ENCODE measurements at regions not wholly inside any gene's neighbourhood (a gene's known extent, or its start where the extent isn't known, plus 50 kb on each side); places are given as distances from the start of the nearest gene placed in this dataset.

DNA sequence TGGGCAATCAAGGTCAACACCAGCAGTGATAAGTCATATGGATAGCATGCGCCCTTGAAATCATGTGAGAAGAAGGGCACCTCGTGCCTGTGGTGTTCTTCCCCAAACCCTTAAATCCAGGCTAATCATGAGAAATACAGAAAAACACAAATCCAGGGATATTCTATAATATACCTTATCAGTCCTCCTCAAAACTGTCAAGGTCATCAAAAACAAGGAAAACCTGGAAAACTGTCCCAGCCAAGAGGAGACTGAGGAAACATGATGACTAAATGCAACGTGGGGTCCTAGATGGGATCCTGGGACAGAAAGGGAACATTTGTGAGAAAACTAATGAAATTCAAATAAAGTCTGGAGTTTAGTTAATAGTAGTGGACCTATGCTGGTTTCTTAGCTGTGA lies 201.8 kb upstream of the FAM9B start:
- Histone ChIP-seq H3K4me3 (no peak overlapping the region), H3K27me3 (no peaks in the 10 kb centered on the region), H3K9me3 (no peaks in the 10 kb centered on the region), H3K4me1 (no peaks in the 10 kb centered on the region), H3K27ac (no peak overlapping the region), H3K36me3 (no peaks in the 10 kb centered on the region)
- TF ChIP-seq POLR2A (IDR thresholded peaks at IDR 0.05): no peak
- TF ChIP-seq, protein P1, sequence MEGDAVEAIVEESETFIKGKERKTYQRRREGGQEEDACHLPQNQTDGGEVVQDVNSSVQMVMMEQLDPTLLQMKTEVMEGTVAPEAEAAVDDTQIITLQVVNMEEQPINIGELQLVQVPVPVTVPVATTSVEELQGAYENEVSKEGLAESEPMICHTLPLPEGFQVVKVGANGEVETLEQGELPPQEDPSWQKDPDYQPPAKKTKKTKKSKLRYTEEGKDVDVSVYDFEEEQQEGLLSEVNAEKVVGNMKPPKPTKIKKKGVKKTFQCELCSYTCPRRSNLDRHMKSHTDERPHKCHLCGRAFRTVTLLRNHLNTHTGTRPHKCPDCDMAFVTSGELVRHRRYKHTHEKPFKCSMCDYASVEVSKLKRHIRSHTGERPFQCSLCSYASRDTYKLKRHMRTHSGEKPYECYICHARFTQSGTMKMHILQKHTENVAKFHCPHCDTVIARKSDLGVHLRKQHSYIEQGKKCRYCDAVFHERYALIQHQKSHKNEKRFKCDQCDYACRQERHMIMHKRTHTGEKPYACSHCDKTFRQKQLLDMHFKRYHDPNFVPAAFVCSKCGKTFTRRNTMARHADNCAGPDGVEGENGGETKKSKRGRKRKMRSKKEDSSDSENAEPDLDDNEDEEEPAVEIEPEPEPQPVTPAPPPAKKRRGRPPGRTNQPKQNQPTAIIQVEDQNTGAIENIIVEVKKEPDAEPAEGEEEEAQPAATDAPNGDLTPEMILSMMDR (IDR thresholded peaks at IDR 0.05): no peak
- DNase-seq: no peak

DNA sequence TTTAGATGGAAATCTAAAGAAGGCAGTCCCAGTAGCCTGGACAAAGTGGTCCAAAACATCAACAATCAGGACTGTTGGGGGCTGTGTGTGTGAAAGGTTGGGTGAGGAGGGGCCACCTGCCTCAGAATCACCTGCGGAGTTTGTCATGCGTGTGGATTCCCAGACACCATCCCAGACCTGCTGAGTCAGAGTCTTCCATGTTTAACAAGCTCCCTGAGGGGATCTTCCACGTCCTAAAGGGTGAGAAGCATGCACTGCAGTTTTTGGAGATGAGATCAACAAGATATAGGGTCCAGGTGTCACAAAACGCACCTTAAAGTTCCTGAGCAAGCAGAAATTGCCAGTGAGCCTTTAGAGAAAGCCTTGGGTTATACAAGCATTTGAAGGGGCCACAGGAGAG lies 207.0 kb upstream of the FAM9B start:
- H3K27ac ChIP-seq: no peak overlapping the region
- no peaks in the 10 kb centered on the region for H3K9me3 ChIP-seq
- TF ChIP-seq, protein P1 (IDR thresholded peaks at IDR 0.05): no peak
- TF ChIP-seq POLR2A (IDR thresholded peaks at IDR 0.05): no peak
- no peaks in the 10 kb centered on the region for H3K4me1 ChIP-seq
- no peak for DNase-seq
- H3K4me3 ChIP-seq: no peak overlapping the region
- H3K36me3 ChIP-seq: no peaks in the 10 kb centered on the region
- no peaks in the 10 kb centered on the region for H3K27me3 ChIP-seq

DNA sequence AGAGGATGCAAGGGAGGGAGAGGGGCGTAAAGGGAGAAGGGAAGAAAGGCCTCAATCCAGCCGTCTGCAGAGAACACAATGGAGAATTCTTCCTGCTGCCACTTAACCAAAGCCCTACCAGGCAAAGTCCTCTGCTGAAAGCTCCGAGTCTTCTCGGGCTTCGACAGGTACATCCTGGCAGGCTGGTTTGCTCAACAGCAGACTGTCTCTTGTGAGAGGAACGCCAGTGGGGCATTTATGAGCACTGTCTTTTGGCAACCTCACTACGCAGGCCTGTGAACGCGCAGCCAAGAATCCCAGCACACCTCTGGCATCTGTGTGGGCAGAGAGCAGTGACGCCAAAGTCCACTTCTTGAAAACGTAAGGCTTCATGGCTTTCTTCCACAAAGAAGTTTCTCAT lies 207.5 kb upstream of the FAM9B start:
- no peak for TF ChIP-seq POLR2A (IDR thresholded peaks at IDR 0.05)
- TF ChIP-seq, protein P1 (IDR thresholded peaks at IDR 0.05): no peak
- Histone ChIP-seq H3K36me3 (no peaks in the 10 kb centered on the region), H3K9me3 (no peaks in the 10 kb centered on the region), H3K4me3 (no peak overlapping the region), H3K4me1 (no peaks in the 10 kb centered on the region), H3K27me3 (no peaks in the 10 kb centered on the region), H3K27ac (no peak overlapping the region)
- no peak for DNase-seq

DNA sequence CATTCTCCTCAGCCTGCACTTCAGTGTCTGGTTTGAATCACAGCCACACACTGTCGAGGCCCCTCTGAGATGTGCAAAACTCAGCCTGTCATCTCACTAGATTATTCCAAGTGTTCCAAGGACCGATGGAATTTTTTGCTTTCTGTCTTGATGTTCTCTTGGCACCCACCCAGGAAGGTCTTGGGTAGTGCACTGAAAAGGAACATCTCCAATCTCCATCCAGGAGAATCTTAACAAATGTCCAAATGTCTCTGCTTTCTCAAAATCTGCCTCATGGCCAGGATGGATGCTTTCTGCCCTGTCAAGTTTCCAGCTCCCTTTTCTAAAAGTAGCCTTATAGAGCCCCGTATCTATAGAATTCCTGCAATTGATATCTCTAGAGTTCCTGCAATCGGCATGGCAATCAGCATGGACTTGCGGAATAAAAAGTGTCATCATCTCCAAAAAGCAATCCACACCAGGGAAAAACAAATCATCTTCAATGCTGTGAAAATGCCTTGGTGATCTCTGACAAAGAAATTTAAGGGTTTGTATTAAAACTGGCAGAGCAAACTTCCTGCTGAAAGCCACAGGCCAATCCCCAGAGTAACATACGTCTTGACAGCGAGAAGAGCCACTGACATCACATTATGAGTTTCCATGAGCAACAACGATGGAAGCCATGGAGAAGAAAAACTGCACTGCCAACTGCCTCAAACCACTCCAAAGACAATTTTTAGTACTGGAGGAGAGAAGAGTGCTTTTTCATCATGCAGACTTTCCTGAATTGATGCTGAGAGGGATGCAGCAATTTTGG lies 215.3 kb upstream of the FAM9B start:
- no peak for DNase-seq

DNA sequence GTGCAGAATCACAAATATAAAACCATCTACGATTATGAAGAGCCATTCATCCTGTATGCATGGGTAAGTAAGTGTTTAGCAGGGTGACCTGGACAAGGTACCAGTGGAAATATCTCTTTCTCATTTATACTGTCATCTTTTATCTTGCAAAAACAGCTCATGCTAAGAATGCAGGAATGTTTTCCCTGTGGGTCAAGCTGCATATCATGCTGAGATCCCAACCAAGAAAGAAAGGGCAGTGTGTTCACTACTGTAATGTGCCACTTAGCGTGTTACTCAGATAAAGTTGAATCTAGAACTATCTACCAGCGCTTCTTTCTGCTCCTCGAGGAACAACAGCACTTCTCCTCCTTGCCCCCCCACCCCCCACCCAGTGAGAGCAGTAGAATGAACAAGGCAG lies 212.7 kb upstream of the TBL1X start:
- TF ChIP-seq POLR2A (IDR thresholded peaks at IDR 0.05): no peak
- TF ChIP-seq, protein P1 (IDR thresholded peaks at IDR 0.05): no peak
- Histone ChIP-seq H3K9me3 (no peaks in the 10 kb centered on the region), H3K36me3 (no peaks in the 10 kb centered on the region), H3K4me3 (no peak overlapping the region), H3K4me1 (no peaks in the 10 kb centered on the region), H3K27ac (no peak overlapping the region), H3K27me3 (no peaks in the 10 kb centered on the region)
- no peak for DNase-seq

More for the DNA sequence above, 215.3 kb upstream of the FAM9B start:
- Histone ChIP-seq H3K27ac (no peak overlapping the region), H3K4me1 (no peaks in the 10 kb centered on the region), H3K4me3 (no peak overlapping the region), H3K36me3 (no peaks in the 10 kb centered on the region), H3K27me3 (no peaks in the 10 kb centered on the region), H3K9me3 (no peaks in the 10 kb centered on the region)
- TF ChIP-seq, protein P1 (IDR thresholded peaks at IDR 0.05): no peak
- TF ChIP-seq POLR2A (IDR thresholded peaks at IDR 0.05): no peak
